ENCODE measurements at regions not wholly inside any gene's neighbourhood (a gene's known extent, or its start where the extent isn't known, plus 50 kb on each side); places are given as distances from the start of the nearest gene placed in this dataset.

DNA sequence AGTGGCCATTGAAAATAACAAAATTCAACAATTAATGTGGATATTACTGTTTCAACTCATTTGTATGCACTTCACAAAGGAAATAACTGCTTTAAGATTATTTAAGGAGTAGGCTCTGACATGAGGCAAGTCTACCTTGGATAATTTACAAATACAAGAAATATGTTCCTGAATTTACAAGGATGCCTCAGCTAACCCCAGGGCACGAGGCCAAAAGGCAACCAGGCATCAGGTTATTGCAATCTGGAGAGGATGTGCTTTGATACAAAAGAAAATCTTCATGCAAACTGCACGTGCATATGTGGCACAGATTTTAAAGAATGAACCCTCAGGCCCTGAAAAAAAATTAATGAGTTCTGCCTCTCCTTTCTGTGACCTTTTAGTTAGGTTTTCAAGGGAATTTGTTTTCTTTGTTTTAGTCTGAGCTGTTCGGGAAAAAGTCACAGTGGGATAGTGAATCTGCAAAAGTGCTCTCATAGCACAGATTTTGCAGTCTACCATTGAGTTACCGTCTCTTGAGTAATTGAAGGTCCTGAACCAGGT, 1304.2 kb upstream of the ADGRL4 start:
- TF ChIP-seq, protein P1, sequence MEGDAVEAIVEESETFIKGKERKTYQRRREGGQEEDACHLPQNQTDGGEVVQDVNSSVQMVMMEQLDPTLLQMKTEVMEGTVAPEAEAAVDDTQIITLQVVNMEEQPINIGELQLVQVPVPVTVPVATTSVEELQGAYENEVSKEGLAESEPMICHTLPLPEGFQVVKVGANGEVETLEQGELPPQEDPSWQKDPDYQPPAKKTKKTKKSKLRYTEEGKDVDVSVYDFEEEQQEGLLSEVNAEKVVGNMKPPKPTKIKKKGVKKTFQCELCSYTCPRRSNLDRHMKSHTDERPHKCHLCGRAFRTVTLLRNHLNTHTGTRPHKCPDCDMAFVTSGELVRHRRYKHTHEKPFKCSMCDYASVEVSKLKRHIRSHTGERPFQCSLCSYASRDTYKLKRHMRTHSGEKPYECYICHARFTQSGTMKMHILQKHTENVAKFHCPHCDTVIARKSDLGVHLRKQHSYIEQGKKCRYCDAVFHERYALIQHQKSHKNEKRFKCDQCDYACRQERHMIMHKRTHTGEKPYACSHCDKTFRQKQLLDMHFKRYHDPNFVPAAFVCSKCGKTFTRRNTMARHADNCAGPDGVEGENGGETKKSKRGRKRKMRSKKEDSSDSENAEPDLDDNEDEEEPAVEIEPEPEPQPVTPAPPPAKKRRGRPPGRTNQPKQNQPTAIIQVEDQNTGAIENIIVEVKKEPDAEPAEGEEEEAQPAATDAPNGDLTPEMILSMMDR (IDR thresholded peaks at IDR 0.05; ENCODE audit: low read length): no peak
- no peak for TF ChIP-seq EZH2 (IDR thresholded peaks at IDR 0.05; ENCODE audit: borderline replicate concordance, low read length)
